HG03280 (cell line): ENCODE measurements at regions not wholly inside any gene's neighbourhood (a gene's known extent, or its start where the extent isn't known, plus 50 kb on each side); places are given as distances from the start of the nearest gene placed in this dataset.

Source experiments
- ATAC-seq: cut with Tn5 transposase; IDR thresholded peaks from one replicate; pipeline ENCODE4 v1.9.1; 2021; ENCODE audit warnings: mild to moderate bottlenecking, moderate library complexity; ENCODE audit not compliant: unreplicated experiment

GRCh38 chr9:115209601-115210306, 91.8 kb upstream of the TNC start:
- ATAC-seq, result peak; percentile 48

- ATAC-seq, result no peak
Measured at GRCh38 chr9:115210699-115211098, 92.7 kb upstream of the TNC start.

- ATAC-seq, result peak; percentile 65
Measured at GRCh38 chr9:115211413-115212124, 93.6 kb upstream of the TNC start.

GRCh38 chr9:115212125-115212605, 94.2 kb upstream of the TNC start:
- ATAC-seq, result no peak

GRCh38 chr9:115212832-115213231, 94.9 kb upstream of the TNC start:
- ATAC-seq, result no peak

- ATAC-seq, result no peak
Measured at GRCh38 chr9:115213818-115214334, 95.9 kb upstream of the TNC start.

- no peak for ATAC-seq
Measured at GRCh38 chr9:115216873-115217272, 98.9 kb upstream of the TNC start.

GRCh38 chr9:115220319-115221005, 102.5 kb upstream of the TNC start:
- no peak for ATAC-seq

GRCh38 chr9:115223471-115223870, 105.5 kb upstream of the TNC start:
- ATAC-seq, result no peak

- no peak for ATAC-seq
Measured at GRCh38 chr9:115225459-115226116, 107.6 kb upstream of the TNC start.

- no peak for ATAC-seq
Measured at GRCh38 chr9:115226152-115226551, 108.2 kb upstream of the TNC start.

- ATAC-seq, result no peak
Measured at GRCh38 chr9:115229496-115229895, 111.5 kb upstream of the TNC start.

- ATAC-seq, result no peak
Measured at GRCh38 chr9:115230924-115231515, 113.1 kb upstream of the TNC start.

- no peak for ATAC-seq
Measured at GRCh38 chr9:115232181-115232774, 114.3 kb upstream of the TNC start.

GRCh38 chr9:115234094-115234493, 116.1 kb upstream of the TNC start:
- no peak for ATAC-seq

GRCh38 chr9:115235221-115235620, 117.3 kb upstream of the TNC start:
- no peak for ATAC-seq

GRCh38 chr9:115237385-115237998, 119.5 kb upstream of the TNC start:
- no peak for ATAC-seq

GRCh38 chr9:115240676-115241075, 122.7 kb upstream of the TNC start:
- no peak for ATAC-seq

- ATAC-seq, result no peak
Measured at GRCh38 chr9:115241641-115242040, 123.7 kb upstream of the TNC start.

GRCh38 chr9:115249488-115249887, 131.5 kb upstream of the TNC start:
- no peak for ATAC-seq
